ENCODE measurements at regions not wholly inside any gene's neighbourhood (a gene's known extent, or its start where the extent isn't known, plus 50 kb on each side); places are given as distances from the start of the nearest gene placed in this dataset.
"Not testable (repeated sequence)": the region's sequence is repeated elsewhere in the genome, so short reads cannot be mapped to it uniquely, and the experiment has no call there.

GRCh38 chr13:49859560-49859959 is 67.1 kb upstream of the KPNA3 start:
- DNase-seq: peak; percentile 85

- peak; percentile 97 for DNase-seq
Observed at GRCh38 chr13:49858178-49858856, 65.8 kb upstream of the KPNA3 start.

- DNase-seq: no peak
Observed at GRCh38 chr13:49855930-49856329, 63.4 kb upstream of the KPNA3 start.

GRCh38 chr13:49853535-49853934 is 61.1 kb upstream of the KPNA3 start:
- no peak for DNase-seq

GRCh38 chr13:49852460-49852859 is 60.0 kb upstream of the KPNA3 start:
- not testable (repeated sequence) for DNase-seq

GRCh38 chr13:49844181-49844580 is 51.7 kb upstream of the KPNA3 start:
- DNase-seq: no peak

All from fibroblast of skin of right quadriceps (primary cell).